ENCODE measurements at regions not wholly inside any gene's neighbourhood (a gene's known extent, or its start where the extent isn't known, plus 50 kb on each side); places are given as distances from the start of the nearest gene placed in this dataset.
"Not testable (repeated sequence)": the region's sequence is repeated elsewhere in the genome, so short reads cannot be mapped to it uniquely, and the experiment has no call there.

GRCh38 chr15:46956456-46956855 lies 760.8 kb upstream of the SEMA6D start:
- DNase-seq (ENCODE audit: low spot score), result no peak

GRCh38 chr15:46956881-46957280 lies 760.4 kb upstream of the SEMA6D start:
- no peak for DNase-seq (ENCODE audit: low spot score)

GRCh38 chr15:46960581-46960980 lies 756.7 kb upstream of the SEMA6D start:
- DNase-seq (ENCODE audit: low spot score), result no peak

- no peak for DNase-seq (ENCODE audit: low spot score)
These were observed 755.5 kb upstream of the SEMA6D start for GRCh38 chr15:46961795-46962194.

- DNase-seq (ENCODE audit: low spot score), result not testable (repeated sequence)
These were observed 729.2 kb upstream of the SEMA6D start for GRCh38 chr15:46988055-46988454.

GRCh38 chr15:46996359-46996758 lies 720.9 kb upstream of the SEMA6D start:
- DNase-seq (ENCODE audit: low spot score), result no peak

- no peak for DNase-seq (ENCODE audit: low spot score)
These were observed 719.8 kb upstream of the SEMA6D start for GRCh38 chr15:46997501-46997900.

GRCh38 chr15:47003568-47003967 lies 713.7 kb upstream of the SEMA6D start:
- no peak for DNase-seq (ENCODE audit: low spot score)

- no peak for DNase-seq (ENCODE audit: low spot score)
These were observed 703.9 kb upstream of the SEMA6D start for GRCh38 chr15:47013446-47013845.

- DNase-seq (ENCODE audit: low spot score), result no peak
These were observed 689.9 kb upstream of the SEMA6D start for GRCh38 chr15:47027322-47027946.

GRCh38 chr15:47035475-47036406 lies 681.6 kb upstream of the SEMA6D start:
- no peak for DNase-seq (ENCODE audit: low spot score)

- DNase-seq (ENCODE audit: low spot score), result no peak
These were observed 680.3 kb upstream of the SEMA6D start for GRCh38 chr15:47037003-47037402.

- DNase-seq (ENCODE audit: low spot score), result no peak
These were observed 678.1 kb upstream of the SEMA6D start for GRCh38 chr15:47039225-47039624.

- DNase-seq (ENCODE audit: low spot score), result no peak
These were observed 676.0 kb upstream of the SEMA6D start for GRCh38 chr15:47041301-47041700.

GRCh38 chr15:47047981-47048380 lies 669.3 kb upstream of the SEMA6D start:
- DNase-seq (ENCODE audit: low spot score), result not testable (repeated sequence)

- no peak for DNase-seq (ENCODE audit: low spot score)
These were observed 650.9 kb upstream of the SEMA6D start for GRCh38 chr15:47066392-47066791.

- DNase-seq (ENCODE audit: low spot score), result not testable (repeated sequence)
These were observed 639.5 kb upstream of the SEMA6D start for GRCh38 chr15:47077846-47078245.

- no peak for DNase-seq (ENCODE audit: low spot score)
These were observed 621.5 kb upstream of the SEMA6D start for GRCh38 chr15:47095833-47096232.

GRCh38 chr15:47098526-47098925 lies 618.8 kb upstream of the SEMA6D start:
- DNase-seq (ENCODE audit: low spot score), result not testable (repeated sequence)

GRCh38 chr15:47099801-47100200 lies 617.5 kb upstream of the SEMA6D start:
- DNase-seq (ENCODE audit: low spot score), result not testable (repeated sequence)

- DNase-seq (ENCODE audit: low spot score), result not testable (repeated sequence)
These were observed 608.5 kb upstream of the SEMA6D start for GRCh38 chr15:47108800-47109199.

GRCh38 chr15:47116698-47117097 lies 600.6 kb upstream of the SEMA6D start:
- no peak for DNase-seq (ENCODE audit: low spot score)

- no peak for DNase-seq (ENCODE audit: low spot score)
These were observed 598.0 kb upstream of the SEMA6D start for GRCh38 chr15:47119349-47119748.
